H1 (cell line): ENCODE measurements at regions not wholly inside any gene's neighbourhood (a gene's known extent, or its start where the extent isn't known, plus 50 kb on each side); places are given as distances from the start of the nearest gene placed in this dataset.

Experiments
- CTCF ChIA-PET: fragments of 300-600 bp; sonication (Branson Sonifier 250); formaldehyde crosslinking; loops from one replicate; lab custom pipeline; 2021; ENCODE audit not compliant: partially characterized antibody; lab: Charles Lee
- POLR2A ChIA-PET: fragments of 300-600 bp; sonication (Branson Sonifier 250); formaldehyde crosslinking; loops from one replicate; lab custom pipeline; 2021; ENCODE audit warnings: inconsistent platforms; ENCODE audit not compliant: partially characterized antibody; lab: Charles Lee
- DNase-seq, 2 experiments: peaks; one replicate each; pipeline versions ENCODE4 v3.0.0 to v3.0.0-alpha.2; 2010 to 2022; ENCODE audit warnings: low spot score in 2 of 2, low read depth in 1 of 2, mixed read lengths in 1 of 2
- FAIRE-seq: peaks from 2 replicates; lab custom pipeline; 2011; peaks lifted over from hg19 to GRCh38; lab: Jason Lieb, UNC
- H2AFZ ChIP-seq: 2 replicates; pipeline ENCODE4 v1.8.1; 2012; ENCODE audit warnings: low read length, inconsistent platforms
- H2AK5ac ChIP-seq: 2 replicates; pipeline ENCODE4 v1.6.1; 2013; ENCODE audit warnings: low read depth, low read length
- H2BK120ac ChIP-seq: replicated peaks from 2 replicates; pipeline ENCODE3; 2013; ENCODE audit warnings: low read depth, low read length, inconsistent platforms
- H2BK12ac ChIP-seq: 2 replicates; pipeline ENCODE4 v1.6.1; 2013; ENCODE audit warnings: low read depth, low read length
- H2BK15ac ChIP-seq: 2 replicates; pipeline ENCODE4 v1.6.1; 2013; ENCODE audit warnings: low read length
- H2BK20ac ChIP-seq: 2 replicates; pipeline ENCODE4 v1.6.1; 2013; ENCODE audit warnings: low read length
- H2BK5ac ChIP-seq: 2 replicates; pipeline ENCODE4 v1.6.1; 2013; ENCODE audit warnings: low read depth, low read length
- H3K14ac ChIP-seq: 2 replicates; pipeline ENCODE4 v1.6.1; 2013; ENCODE audit warnings: inconsistent platforms; ENCODE audit not compliant: insufficient read length
- H3K18ac ChIP-seq: 2 replicates; pipeline ENCODE4 v1.6.1; 2013; ENCODE audit warnings: low read length; ENCODE audit errors: extremely low read depth
- H3K23ac ChIP-seq: 2 replicates; pipeline ENCODE4 v1.6.1; 2013; ENCODE audit warnings: inconsistent platforms; ENCODE audit not compliant: insufficient read length
- H3K23me2 ChIP-seq: 2 replicates; pipeline ENCODE4 v1.6.1; 2013; ENCODE audit warnings: low read depth, low read length
- H3K27ac ChIP-seq: 2 replicates; pipeline ENCODE4 v1.6.1; 2011; ENCODE audit warnings: low read depth, low read length, inconsistent platforms
- H3K27me3 ChIP-seq, 4 experiments: replicated peaks in 1 of 4; 1 replicate in 1 of 4; 2 replicates in 3 of 4; pipeline versions ENCODE4 v1.6.1 to v1.8.1; 2011 to 2013; ENCODE audit warnings: low read length in 3 of 4, mild to moderate bottlenecking in 3 of 4, inconsistent platforms in 2 of 4, mixed read lengths in 2 of 4, moderate library complexity in 1 of 4; ENCODE audit not compliant: control insufficient read depth in 3 of 4, insufficient read depth in 3 of 4; ENCODE audit errors: extremely low read depth in 1 of 4
- H3K36me3 ChIP-seq, 4 experiments: 2 replicates each; pipeline versions ENCODE4 v1.6.1 to v1.8.1; 2011 to 2013; ENCODE audit warnings: mild to moderate bottlenecking in 4 of 4, low read length in 3 of 4, moderate library complexity in 2 of 4, control low read depth in 1 of 4, inconsistent platforms in 1 of 4; ENCODE audit not compliant: insufficient read depth in 4 of 4, control insufficient read depth in 2 of 4
- H3K4ac ChIP-seq: replicated peaks from 2 replicates; pipeline ENCODE3; 2013; ENCODE audit warnings: low read length, low read depth, mixed read lengths, inconsistent platforms; ENCODE audit not compliant: insufficient read length
- H3K4me1 ChIP-seq, 4 experiments: replicated peaks in 1 of 4; 1 replicate in 1 of 4; 2 replicates in 3 of 4; pipeline versions ENCODE4 v1.6.1 to v1.8.1; 2011 to 2013; ENCODE audit warnings: low read length in 3 of 4, inconsistent platforms in 2 of 4, mixed read lengths in 1 of 4; ENCODE audit not compliant: insufficient read depth in 4 of 4, control insufficient read depth in 3 of 4
- H3K4me2 ChIP-seq, 2 experiments: 2 replicates each; pipeline versions ENCODE4 v1.6.1 to v1.8.1; 2011 to 2013; ENCODE audit warnings: low read depth in 2 of 2, low read length in 2 of 2, control low read depth in 1 of 2, inconsistent platforms in 1 of 2, mild to moderate bottlenecking in 1 of 2; ENCODE audit not compliant: insufficient read depth in 1 of 2
- H3K4me3 ChIP-seq, 4 experiments: fragments of 200-600, 300-600 bp in 1 of 4; sonication (generic), shearing (Covaris generic), sonication (Bioruptor Twin) in 1 of 4; 2 replicates each; pipeline versions ENCODE4 v1.5.1 to v1.8.1; 2011 to 2016; ENCODE audit warnings: low read length in 4 of 4, low read depth in 3 of 4, control low read depth in 2 of 4, inconsistent platforms in 2 of 4, mild to moderate bottlenecking in 2 of 4, mixed read lengths in 1 of 4, moderate library complexity in 1 of 4; ENCODE audit not compliant: insufficient read depth in 2 of 4; ENCODE audit errors: extremely low read depth in 1 of 4
- H3K56ac ChIP-seq: replicated peaks from 2 replicates; pipeline ENCODE3; 2013; ENCODE audit warnings: low read depth, mild to moderate bottlenecking, mixed read lengths, low read length, inconsistent platforms; ENCODE audit not compliant: insufficient read length
- H3K79me1 ChIP-seq: 2 replicates; pipeline ENCODE4 v1.6.1; 2013; ENCODE audit warnings: low read depth, low read length, control low read depth
- H3K79me2 ChIP-seq, 2 experiments: 2 replicates each; pipeline versions ENCODE4 v1.6.1 to v1.8.1; 2012 to 2013; ENCODE audit warnings: low read length in 2 of 2, mild to moderate bottlenecking in 2 of 2, inconsistent platforms in 1 of 2; ENCODE audit not compliant: insufficient read depth in 2 of 2, control insufficient read depth in 1 of 2
- H3K9ac ChIP-seq, 4 experiments: replicated peaks in 1 of 4; 1 replicate in 1 of 4; 2 replicates in 3 of 4; pipeline versions ENCODE4 v1.6.1 to v1.8.1; 2011 to 2013; ENCODE audit warnings: low read depth in 3 of 4, low read length in 3 of 4, control low read depth in 2 of 4, mild to moderate bottlenecking in 2 of 4, moderate library complexity in 2 of 4, inconsistent platforms in 1 of 4; ENCODE audit errors: extremely low read depth in 1 of 4
- H3K9me3 ChIP-seq, 2 experiments: 2 replicates each; pipeline versions ENCODE4 v1.6.1 to v1.8.1; 2012 to 2013; ENCODE audit warnings: mild to moderate bottlenecking in 2 of 2, moderate library complexity in 2 of 2, control low read depth in 1 of 2, inconsistent platforms in 1 of 2, low read depth in 1 of 2, low read length in 1 of 2, mixed read lengths in 1 of 2; ENCODE audit not compliant: insufficient read depth in 2 of 2
- H4K20me1 ChIP-seq, 2 experiments: replicated peaks in 1 of 2; 2 replicates each; pipeline versions ENCODE3 to v1.8.1; 2011 to 2013; ENCODE audit warnings: inconsistent platforms in 2 of 2, low read length in 2 of 2, mild to moderate bottlenecking in 1 of 2; ENCODE audit not compliant: insufficient read depth in 2 of 2, control insufficient read depth in 1 of 2
- H4K5ac ChIP-seq: 2 replicates; pipeline ENCODE4 v1.6.1; 2013; ENCODE audit warnings: low read length, low read depth, mixed read lengths, inconsistent platforms; ENCODE audit not compliant: insufficient read length
- H4K8ac ChIP-seq: 2 replicates; pipeline ENCODE4 v1.8.0; 2013; ENCODE audit warnings: mild to moderate bottlenecking, moderate library complexity, low read length, inconsistent platforms; ENCODE audit not compliant: insufficient read depth; ENCODE audit errors: extremely low read depth
- H4K91ac ChIP-seq: replicated peaks from 2 replicates; pipeline ENCODE3; 2013; ENCODE audit warnings: low read length, mixed read lengths, inconsistent platforms; ENCODE audit not compliant: insufficient read length
- CBX8 ChIP-seq: fragments of 300-800, 300-1000 bp; sonication (generic); IDR thresholded peaks from 2 replicates; pipeline ENCODE4 v1.7.1; 2016; ENCODE audit warnings: low read depth, low read length, borderline replicate concordance
- WGBS, 2 experiments: shearing (Covaris generic) in 1 of 2; methylation state at CpG; one replicate each; pipeline versions ENCODE4 v1.1.6 to v1.1.7; 2013 to 2015; ENCODE audit warnings: low lambda C conversion rate in 2 of 2, mixed read lengths in 2 of 2, inconsistent platforms in 1 of 2, low coverage in 1 of 2, missing lambda C conversion rate in 1 of 2; ENCODE audit not compliant: insufficient replicate concordance in 2 of 2, insufficient coverage in 1 of 2, insufficient read length in 1 of 2; ENCODE audit errors: extremely low coverage in 1 of 2, missing lambda C conversion rate in 1 of 2; 5-methylcytosine and 5-hydroxymethylcytosine counted together

DNA sequence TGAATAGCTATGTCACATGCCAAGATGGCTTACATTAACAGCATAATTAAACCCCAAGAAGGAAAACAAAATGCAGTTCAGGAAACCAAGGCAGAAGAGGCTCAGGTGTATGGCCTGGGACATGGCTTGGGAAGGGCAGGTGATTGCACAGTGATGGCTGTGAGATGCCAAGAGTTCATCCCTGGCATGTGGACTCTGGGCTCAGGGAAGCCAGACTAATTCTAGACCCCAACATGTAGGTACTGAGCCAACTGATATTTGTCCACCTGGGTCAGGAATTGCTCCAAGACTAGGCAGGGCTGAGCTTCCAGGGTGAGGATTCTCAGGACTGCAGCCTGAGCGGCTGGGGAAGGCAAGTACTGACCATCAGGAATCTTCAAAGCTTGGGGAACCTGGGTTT, 218.4 kb upstream of the PIK3R1 start:
- H3K9ac ChIP-seq = no peak overlapping the region
- H2BK120ac ChIP-seq = no peak overlapping the region
- H3K4me2 ChIP-seq = no peak overlapping the region
- H3K36me3 ChIP-seq = no peaks in the 10 kb centered on the region
- no peak overlapping the region for H2BK12ac ChIP-seq
- no peak overlapping the region for H3K4me3 ChIP-seq
- no peak overlapping the region for H3K14ac ChIP-seq
- H3K56ac ChIP-seq = no peak overlapping the region
- no peak overlapping the region for H4K5ac ChIP-seq
- H3K4ac ChIP-seq = no peak overlapping the region
- DNase-seq (no peak), FAIRE-seq (no peak)
- POLR2A ChIA-PET = interaction anchor here (0.6 kb wide), 1 partner anchor 34 kb away, joined by 3 read pairs; no protein-coding TSS in a partner anchor
- no peak overlapping the region for H4K8ac ChIP-seq
- H4K20me1 ChIP-seq = no peaks in the 10 kb centered on the region
- no peaks in the 10 kb centered on the region for H3K9me3 ChIP-seq
- H2AK5ac ChIP-seq = no peak overlapping the region
- H3K18ac ChIP-seq = no peak overlapping the region
- no peak overlapping the region for H4K91ac ChIP-seq
- H3K27me3 ChIP-seq = no peaks in the 10 kb centered on the region
- no peak overlapping the region for H2BK5ac ChIP-seq
- no peak overlapping the region for H3K23ac ChIP-seq
- no peak overlapping the region for H2BK20ac ChIP-seq
- no peaks in the 10 kb centered on the region for H3K79me1 ChIP-seq
- CTCF ChIA-PET = no interaction called here
- 100% methylated on average over 1 of the region's 1 CpG; no CpG with 5 or more reads in 1 of the 2 experiments for WGBS, 2 experiments
- H3K27ac ChIP-seq = no peak overlapping the region
- no peaks in the 10 kb centered on the region for H3K23me2 ChIP-seq
- H2AFZ ChIP-seq = no peak overlapping the region
- no peak for TF ChIP-seq CBX8
- no peaks in the 10 kb centered on the region for H3K4me1 ChIP-seq
- H2BK15ac ChIP-seq = no peak overlapping the region
- no peaks in the 10 kb centered on the region for H3K79me2 ChIP-seq
